H1 (cell line): ENCODE measurements at regions not wholly inside any gene's neighbourhood (a gene's known extent, or its start where the extent isn't known, plus 50 kb on each side); places are given as distances from the start of the nearest gene placed in this dataset.

Source experiments
- CBX8 ChIP-seq: fragments of 300-800, 300-1000 bp; sonication (generic); IDR thresholded peaks from 2 replicates; pipeline ENCODE4 v1.7.1; 2016; ENCODE audit warnings: low read depth, low read length, borderline replicate concordance
- NANOG ChIP-seq: IDR thresholded peaks from 2 replicates; pipeline ENCODE4 v1.6.1; 2011; ENCODE audit warnings: low read length, low read depth, mild to moderate bottlenecking, inconsistent platforms; ENCODE audit not compliant: insufficient read depth, poor library complexity, severe bottlenecking
- POLR2AphosphoS5 ChIP-seq: IDR thresholded peaks from 2 replicates; pipeline ENCODE4 v1.6.1; 2011; ENCODE audit warnings: low read depth, low read length
- ZNF274 ChIP-seq: IDR thresholded peaks from 2 replicates; pipeline ENCODE4 v1.7.0; 2012; ENCODE audit warnings: low read length, borderline replicate concordance; ENCODE audit errors: extremely low read depth
- TF ChIP-seq, protein P1 (sequence below): fragments of 300-600 bp; sonication (generic); IDR thresholded peaks from 2 replicates; pipeline ENCODE4 v1.7.1; 2012; ENCODE audit warnings: low read length, moderate library complexity, mild to moderate bottlenecking, inconsistent platforms; ENCODE audit not compliant: insufficient replicate concordance
- TF ChIP-seq, protein P2 (sequence below): IDR thresholded peaks from 2 replicates; pipeline ENCODE4 v1.6.1; 2012; ENCODE audit warnings: low read length, inconsistent platforms

DNA sequence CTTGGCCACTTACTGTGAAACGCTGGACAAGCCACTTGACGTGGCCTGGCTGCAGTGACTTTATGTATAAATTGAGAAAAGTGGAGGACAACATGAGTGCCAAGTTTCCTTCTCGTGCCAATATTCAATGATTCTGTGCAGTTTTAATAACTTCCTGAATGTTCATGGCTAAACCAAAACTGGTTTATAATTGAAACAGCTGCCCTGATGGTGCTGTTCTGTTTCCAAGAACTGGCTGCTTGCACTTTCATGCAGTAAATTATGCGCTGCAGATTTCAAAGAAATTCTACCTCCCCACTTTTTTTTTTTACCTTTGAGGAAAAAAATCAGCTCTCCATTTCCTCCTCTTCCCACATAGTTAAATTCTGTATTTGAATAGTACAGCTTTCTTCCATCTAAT is 205.2 kb upstream of the CASK start (continued):
- TF ChIP-seq, protein P1, sequence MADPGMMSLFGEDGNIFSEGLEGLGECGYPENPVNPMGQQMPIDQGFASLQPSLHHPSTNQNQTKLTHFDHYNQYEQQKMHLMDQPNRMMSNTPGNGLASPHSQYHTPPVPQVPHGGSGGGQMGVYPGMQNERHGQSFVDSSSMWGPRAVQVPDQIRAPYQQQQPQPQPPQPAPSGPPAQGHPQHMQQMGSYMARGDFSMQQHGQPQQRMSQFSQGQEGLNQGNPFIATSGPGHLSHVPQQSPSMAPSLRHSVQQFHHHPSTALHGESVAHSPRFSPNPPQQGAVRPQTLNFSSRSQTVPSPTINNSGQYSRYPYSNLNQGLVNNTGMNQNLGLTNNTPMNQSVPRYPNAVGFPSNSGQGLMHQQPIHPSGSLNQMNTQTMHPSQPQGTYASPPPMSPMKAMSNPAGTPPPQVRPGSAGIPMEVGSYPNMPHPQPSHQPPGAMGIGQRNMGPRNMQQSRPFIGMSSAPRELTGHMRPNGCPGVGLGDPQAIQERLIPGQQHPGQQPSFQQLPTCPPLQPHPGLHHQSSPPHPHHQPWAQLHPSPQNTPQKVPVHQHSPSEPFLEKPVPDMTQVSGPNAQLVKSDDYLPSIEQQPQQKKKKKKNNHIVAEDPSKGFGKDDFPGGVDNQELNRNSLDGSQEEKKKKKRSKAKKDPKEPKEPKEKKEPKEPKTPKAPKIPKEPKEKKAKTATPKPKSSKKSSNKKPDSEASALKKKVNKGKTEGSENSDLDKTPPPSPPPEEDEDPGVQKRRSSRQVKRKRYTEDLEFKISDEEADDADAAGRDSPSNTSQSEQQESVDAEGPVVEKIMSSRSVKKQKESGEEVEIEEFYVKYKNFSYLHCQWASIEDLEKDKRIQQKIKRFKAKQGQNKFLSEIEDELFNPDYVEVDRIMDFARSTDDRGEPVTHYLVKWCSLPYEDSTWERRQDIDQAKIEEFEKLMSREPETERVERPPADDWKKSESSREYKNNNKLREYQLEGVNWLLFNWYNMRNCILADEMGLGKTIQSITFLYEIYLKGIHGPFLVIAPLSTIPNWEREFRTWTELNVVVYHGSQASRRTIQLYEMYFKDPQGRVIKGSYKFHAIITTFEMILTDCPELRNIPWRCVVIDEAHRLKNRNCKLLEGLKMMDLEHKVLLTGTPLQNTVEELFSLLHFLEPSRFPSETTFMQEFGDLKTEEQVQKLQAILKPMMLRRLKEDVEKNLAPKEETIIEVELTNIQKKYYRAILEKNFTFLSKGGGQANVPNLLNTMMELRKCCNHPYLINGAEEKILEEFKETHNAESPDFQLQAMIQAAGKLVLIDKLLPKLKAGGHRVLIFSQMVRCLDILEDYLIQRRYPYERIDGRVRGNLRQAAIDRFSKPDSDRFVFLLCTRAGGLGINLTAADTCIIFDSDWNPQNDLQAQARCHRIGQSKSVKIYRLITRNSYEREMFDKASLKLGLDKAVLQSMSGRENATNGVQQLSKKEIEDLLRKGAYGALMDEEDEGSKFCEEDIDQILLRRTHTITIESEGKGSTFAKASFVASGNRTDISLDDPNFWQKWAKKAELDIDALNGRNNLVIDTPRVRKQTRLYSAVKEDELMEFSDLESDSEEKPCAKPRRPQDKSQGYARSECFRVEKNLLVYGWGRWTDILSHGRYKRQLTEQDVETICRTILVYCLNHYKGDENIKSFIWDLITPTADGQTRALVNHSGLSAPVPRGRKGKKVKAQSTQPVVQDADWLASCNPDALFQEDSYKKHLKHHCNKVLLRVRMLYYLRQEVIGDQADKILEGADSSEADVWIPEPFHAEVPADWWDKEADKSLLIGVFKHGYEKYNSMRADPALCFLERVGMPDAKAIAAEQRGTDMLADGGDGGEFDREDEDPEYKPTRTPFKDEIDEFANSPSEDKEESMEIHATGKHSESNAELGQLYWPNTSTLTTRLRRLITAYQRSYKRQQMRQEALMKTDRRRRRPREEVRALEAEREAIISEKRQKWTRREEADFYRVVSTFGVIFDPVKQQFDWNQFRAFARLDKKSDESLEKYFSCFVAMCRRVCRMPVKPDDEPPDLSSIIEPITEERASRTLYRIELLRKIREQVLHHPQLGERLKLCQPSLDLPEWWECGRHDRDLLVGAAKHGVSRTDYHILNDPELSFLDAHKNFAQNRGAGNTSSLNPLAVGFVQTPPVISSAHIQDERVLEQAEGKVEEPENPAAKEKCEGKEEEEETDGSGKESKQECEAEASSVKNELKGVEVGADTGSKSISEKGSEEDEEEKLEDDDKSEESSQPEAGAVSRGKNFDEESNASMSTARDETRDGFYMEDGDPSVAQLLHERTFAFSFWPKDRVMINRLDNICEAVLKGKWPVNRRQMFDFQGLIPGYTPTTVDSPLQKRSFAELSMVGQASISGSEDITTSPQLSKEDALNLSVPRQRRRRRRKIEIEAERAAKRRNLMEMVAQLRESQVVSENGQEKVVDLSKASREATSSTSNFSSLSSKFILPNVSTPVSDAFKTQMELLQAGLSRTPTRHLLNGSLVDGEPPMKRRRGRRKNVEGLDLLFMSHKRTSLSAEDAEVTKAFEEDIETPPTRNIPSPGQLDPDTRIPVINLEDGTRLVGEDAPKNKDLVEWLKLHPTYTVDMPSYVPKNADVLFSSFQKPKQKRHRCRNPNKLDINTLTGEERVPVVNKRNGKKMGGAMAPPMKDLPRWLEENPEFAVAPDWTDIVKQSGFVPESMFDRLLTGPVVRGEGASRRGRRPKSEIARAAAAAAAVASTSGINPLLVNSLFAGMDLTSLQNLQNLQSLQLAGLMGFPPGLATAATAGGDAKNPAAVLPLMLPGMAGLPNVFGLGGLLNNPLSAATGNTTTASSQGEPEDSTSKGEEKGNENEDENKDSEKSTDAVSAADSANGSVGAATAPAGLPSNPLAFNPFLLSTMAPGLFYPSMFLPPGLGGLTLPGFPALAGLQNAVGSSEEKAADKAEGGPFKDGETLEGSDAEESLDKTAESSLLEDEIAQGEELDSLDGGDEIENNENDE: no peak
- TF ChIP-seq, protein P2, sequence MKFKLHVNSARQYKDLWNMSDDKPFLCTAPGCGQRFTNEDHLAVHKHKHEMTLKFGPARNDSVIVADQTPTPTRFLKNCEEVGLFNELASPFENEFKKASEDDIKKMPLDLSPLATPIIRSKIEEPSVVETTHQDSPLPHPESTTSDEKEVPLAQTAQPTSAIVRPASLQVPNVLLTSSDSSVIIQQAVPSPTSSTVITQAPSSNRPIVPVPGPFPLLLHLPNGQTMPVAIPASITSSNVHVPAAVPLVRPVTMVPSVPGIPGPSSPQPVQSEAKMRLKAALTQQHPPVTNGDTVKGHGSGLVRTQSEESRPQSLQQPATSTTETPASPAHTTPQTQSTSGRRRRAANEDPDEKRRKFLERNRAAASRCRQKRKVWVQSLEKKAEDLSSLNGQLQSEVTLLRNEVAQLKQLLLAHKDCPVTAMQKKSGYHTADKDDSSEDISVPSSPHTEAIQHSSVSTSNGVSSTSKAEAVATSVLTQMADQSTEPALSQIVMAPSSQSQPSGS: no peak
- TF ChIP-seq POLR2AphosphoS5: no peak
- TF ChIP-seq NANOG: no peak
- no peak for TF ChIP-seq CBX8
- TF ChIP-seq ZNF274: no peak
- TF ChIP-seq, all 59 proteins: peak for 0
